Activated effector memory CD4-positive, alpha-beta T cell treated with anti-CD3 and anti-CD28 coated beads, Interleukin-2, amount 50 U/mL, for 16 hours (primary cell): ENCODE measurements at regions not wholly inside any gene's neighbourhood (a gene's known extent, or its start where the extent isn't known, plus 50 kb on each side); places are given as distances from the start of the nearest gene placed in this dataset.
"Not testable (repeated sequence)": the region's sequence is repeated elsewhere in the genome, so short reads cannot be mapped to it uniquely, and the experiment has no call there.

Source experiments
- DNase-seq: peaks from one replicate; pipeline ENCODE4 v3.0.0-alpha.2; 2020

- DNase-seq = no peak
These were observed 50.5 kb upstream of the PARP4 start for GRCh38 chr13:24563087-24563486.

- not testable (repeated sequence) for DNase-seq
These were observed 51.4 kb upstream of the PARP4 start for GRCh38 chr13:24563971-24564370.

- no peak for DNase-seq
These were observed 52.3 kb upstream of the PARP4 start for GRCh38 chr13:24564881-24565280.

GRCh38 chr13:24567593-24567992, 55.0 kb upstream of the PARP4 start:
- not testable (repeated sequence) for DNase-seq

- no peak for DNase-seq
These were observed 62.3 kb upstream of the PARP4 start for GRCh38 chr13:24574847-24575246.

GRCh38 chr13:24580315-24580714, 67.7 kb upstream of the PARP4 start:
- not testable (repeated sequence) for DNase-seq

- DNase-seq = not testable (repeated sequence)
These were observed 69.0 kb upstream of the PARP4 start for GRCh38 chr13:24581578-24581977.

GRCh38 chr13:24591697-24592096, 79.1 kb upstream of the PARP4 start:
- DNase-seq = not testable (repeated sequence)

- DNase-seq = not testable (repeated sequence)
These were observed 82.1 kb upstream of the ATP12A start for GRCh38 chr13:24597906-24598670.

GRCh38 chr13:24599019-24599791, 81.0 kb upstream of the ATP12A start:
- not testable (repeated sequence) for DNase-seq

- no peak for DNase-seq
These were observed 74.3 kb upstream of the ATP12A start for GRCh38 chr13:24605923-24606372.

- DNase-seq = no peak
These were observed 73.6 kb upstream of the ATP12A start for GRCh38 chr13:24606486-24607170.

GRCh38 chr13:24610956-24611355, 69.3 kb upstream of the ATP12A start:
- no peak for DNase-seq

- DNase-seq = no peak
These were observed 67.5 kb upstream of the ATP12A start for GRCh38 chr13:24612726-24613125.

GRCh38 chr13:24613128-24613527, 67.1 kb upstream of the ATP12A start:
- no peak for DNase-seq

- no peak for DNase-seq
These were observed 66.5 kb upstream of the ATP12A start for GRCh38 chr13:24613755-24614154.

GRCh38 chr13:24614306-24615080, 65.7 kb upstream of the ATP12A start:
- no peak for DNase-seq

GRCh38 chr13:24615114-24615513, 65.1 kb upstream of the ATP12A start:
- DNase-seq = no peak

- no peak for DNase-seq
These were observed 64.2 kb upstream of the ATP12A start for GRCh38 chr13:24615911-24616472.

GRCh38 chr13:24616514-24616913, 63.7 kb upstream of the ATP12A start:
- no peak for DNase-seq

- no peak for DNase-seq
These were observed 62.8 kb upstream of the ATP12A start for GRCh38 chr13:24617256-24618010.
